Mucosa of gallbladder (tissue), 1 donor: ENCODE measurements at regions not wholly inside any gene's neighbourhood (a gene's known extent, or its start where the extent isn't known, plus 50 kb on each side); places are given as distances from the start of the nearest gene placed in this dataset.

Source experiments
- DNase-seq: peaks from one replicate; pipeline ENCODE4 v3.0.0-alpha.2; 2020; ENCODE audit warnings: low spot score
- donor health status: DM: no; HTN: no; CAD: no.

- DNase-seq: no peak
These were observed 109.9 kb upstream of the RGMB start for GRCh38 chr5:98663521-98663920.

DNA sequence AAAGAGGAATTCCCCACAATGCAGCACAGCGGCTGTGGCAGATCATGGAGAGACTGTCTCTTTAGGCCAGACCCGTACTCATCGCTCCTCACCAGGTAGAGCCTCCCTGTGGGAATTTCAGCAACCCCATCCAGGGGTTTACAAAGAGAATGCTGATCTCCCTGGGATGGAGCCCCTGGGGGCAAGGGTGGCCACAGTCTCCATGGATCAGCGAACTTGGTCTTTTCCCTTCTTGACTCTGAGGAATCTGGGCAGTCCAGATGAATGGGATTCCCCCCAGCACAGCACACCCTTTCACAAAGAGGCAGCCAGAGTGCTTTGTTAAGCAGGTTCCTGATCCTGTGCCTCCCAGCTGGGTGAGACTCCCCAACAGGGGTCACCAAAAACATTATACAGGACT, 108.7 kb upstream of the RGMB start:
- no peak for DNase-seq

DNA sequence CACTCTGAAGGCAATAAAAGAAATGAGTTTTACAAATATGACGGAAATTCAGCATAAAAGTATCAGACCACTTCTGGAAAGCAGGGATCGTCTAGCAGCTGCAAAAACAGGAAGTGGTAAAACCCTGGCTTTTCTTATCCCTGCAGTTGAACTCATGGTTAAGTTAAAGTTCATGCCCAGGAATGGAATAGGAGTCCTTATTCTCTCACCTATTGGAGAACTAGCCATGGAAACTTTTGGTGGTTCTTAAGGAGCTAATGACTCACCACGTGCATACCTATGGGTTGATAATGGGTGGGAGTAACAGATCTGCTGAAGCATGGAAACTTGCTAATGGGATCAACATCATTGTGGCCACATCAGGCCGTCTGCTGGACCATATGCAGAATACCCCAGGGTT, 93.5 kb upstream of the RGMB start:
- DNase-seq: no peak

DNA sequence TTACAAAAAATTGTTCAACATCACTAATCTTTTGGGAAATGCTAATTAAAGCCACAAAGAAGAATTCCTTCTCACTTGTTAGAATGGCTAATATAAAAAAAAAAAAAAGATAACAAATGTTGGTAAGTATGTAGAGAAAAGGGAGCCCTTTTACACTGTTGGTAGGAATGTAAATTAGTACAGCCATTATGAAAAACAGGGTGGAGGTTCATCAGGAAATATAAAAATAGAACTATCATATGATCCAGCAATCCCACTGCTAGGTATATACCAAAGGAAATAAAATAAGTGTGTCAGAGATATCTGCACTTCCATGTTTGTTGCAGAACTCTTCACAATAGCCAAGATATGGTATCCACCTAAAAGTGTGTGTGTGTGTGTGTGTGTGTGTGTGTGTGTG, 83.5 kb upstream of the RGMB start:
- DNase-seq: no peak

- no peak for DNase-seq
These were observed 78.6 kb upstream of the RGMB start for GRCh38 chr5:98694902-98695301.

GRCh38 chr5:98698359-98698758, 75.1 kb upstream of the RGMB start:
- no peak for DNase-seq

GRCh38 chr5:98700730-98701129, 72.7 kb upstream of the RGMB start:
- DNase-seq: no peak

GRCh38 chr5:98705841-98706240, 67.6 kb upstream of the RGMB start:
- DNase-seq: no peak

GRCh38 chr5:98709681-98710080, 63.8 kb upstream of the RGMB start:
- no peak for DNase-seq

DNA sequence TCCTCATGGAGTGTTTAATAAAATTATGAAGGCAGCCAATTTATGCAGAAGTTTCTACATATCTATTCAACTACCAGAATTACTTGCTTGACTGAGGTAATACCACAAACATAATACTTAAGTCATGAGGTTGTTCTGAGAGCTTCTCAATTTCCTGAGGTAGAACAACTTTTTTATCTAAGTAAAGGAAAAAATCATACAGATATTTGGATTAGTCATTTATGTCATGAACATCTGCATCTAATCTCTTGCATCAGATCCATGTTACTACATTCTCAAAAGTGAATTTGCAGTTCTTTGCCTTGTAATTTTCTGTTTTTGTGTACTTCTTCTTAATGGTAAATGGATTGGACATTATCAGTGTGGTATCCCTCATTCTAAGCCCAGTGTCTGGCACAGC, 60.4 kb upstream of the RGMB start:
- no peak for DNase-seq

DNA sequence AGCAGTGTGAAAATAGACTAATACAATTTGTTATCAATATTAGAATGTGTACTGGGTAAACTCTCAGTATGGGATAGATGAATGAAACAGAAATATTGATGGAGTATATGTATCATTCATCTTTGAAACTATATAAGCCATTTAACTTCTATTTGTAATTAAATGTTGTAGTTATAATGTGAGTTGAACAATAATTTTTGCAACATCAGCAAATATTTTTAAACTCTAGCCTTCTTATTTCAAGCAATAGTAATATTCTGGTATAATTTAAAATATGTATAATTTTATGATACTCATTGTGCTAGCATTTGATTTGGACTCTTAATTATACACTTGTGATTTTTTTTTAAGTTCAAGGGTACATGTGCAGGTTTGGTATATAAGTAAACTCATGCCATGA, 59.6 kb upstream of the RGMB start:
- DNase-seq: no peak

GRCh38 chr5:98714710-98715288, 58.7 kb upstream of the RGMB start:
- no peak for DNase-seq

DNA sequence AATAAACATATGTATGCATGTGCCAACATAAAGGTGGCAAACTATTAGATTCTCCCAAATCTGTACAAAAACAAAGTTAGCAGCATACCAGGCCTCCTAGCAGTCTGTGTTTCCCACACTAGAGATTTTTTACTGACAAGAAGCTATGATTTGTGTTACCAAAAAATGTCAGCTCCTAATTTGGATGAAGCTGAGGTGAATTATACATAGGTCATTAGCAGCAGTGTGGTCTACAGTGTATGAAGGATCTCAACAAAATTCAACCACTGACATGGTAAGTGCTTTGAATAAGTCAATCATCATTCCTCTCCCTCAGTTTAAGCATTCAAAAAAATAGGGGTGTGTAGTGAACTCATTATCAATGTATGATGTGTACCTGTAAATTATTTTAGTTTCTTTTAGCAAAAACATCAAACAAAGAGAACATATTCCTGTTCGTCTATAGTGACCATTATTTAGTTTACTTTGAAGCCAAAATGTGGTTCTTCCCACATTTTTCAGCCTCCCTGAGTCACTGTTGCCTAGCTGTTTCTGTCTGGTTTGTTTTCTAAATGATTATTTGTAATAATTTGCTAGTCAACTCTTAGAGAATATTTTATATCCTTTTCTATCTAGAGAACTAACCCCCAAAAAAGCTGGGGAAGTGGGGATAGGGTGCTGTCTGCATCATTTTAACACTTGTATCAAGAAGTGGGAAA, 52.1 kb upstream of the RGMB start:
- no peak for DNase-seq

GRCh38 chr5:98722188-98722587, 51.3 kb upstream of the RGMB start:
- no peak for DNase-seq

GRCh38 chr5:98723061-98723460, 50.4 kb upstream of the RGMB start:
- no peak for DNase-seq
